Gastroesophageal sphincter (tissue), 3 donors: ENCODE measurements at regions not wholly inside any gene's neighbourhood (a gene's known extent, or its start where the extent isn't known, plus 50 kb on each side); places are given as distances from the start of the nearest gene placed in this dataset.

Experiments
- CTCF ChIP-seq, 4 experiments: fragments of 200-600 bp in 2 of 4; fragments of 450-650 bp in 2 of 4; sonication (generic) in 1 of 4; IDR thresholded peaks; one replicate each; pipeline ENCODE4 v1.5.1; 2017 to 2019; ENCODE audit warnings: antibody characterized with exemption in 4 of 4, mild to moderate bottlenecking in 2 of 4, moderate library complexity in 2 of 4
- EP300 ChIP-seq: sonication (generic); formaldehyde crosslinking; IDR thresholded peaks from one replicate; pipeline ENCODE4 v1.6.1; 2017; ENCODE audit warnings: antibody characterized with exemption, mild to moderate bottlenecking
- POLR2A ChIP-seq, 2 donors: fragments of 450-650 bp; IDR thresholded peaks; one replicate each; pipeline ENCODE4 v1.6.1; 2017; ENCODE audit warnings: antibody characterized with exemption in 2 of 2, mild to moderate bottlenecking in 2 of 2, moderate library complexity in 1 of 2
- POLR2AphosphoS5 ChIP-seq: sonication (generic); formaldehyde crosslinking; IDR thresholded peaks from one replicate; pipeline ENCODE4 v1.6.1; 2017; ENCODE audit warnings: antibody characterized with exemption

GRCh38 chrX:39802354-39802753 is 295.4 kb downstream of the BCOR start:
- no peak for TF ChIP-seq POLR2AphosphoS5
- no peak for TF ChIP-seq EP300
- TF ChIP-seq CTCF (IDR thresholded peaks at IDR 0.05), result no peak
- TF ChIP-seq POLR2A (IDR thresholded peaks at IDR 0.05), result no peak
